Brain microvascular endothelial cell (primary cell): ENCODE measurements at regions not wholly inside any gene's neighbourhood (a gene's known extent, or its start where the extent isn't known, plus 50 kb on each side); places are given as distances from the start of the nearest gene placed in this dataset.

Source experiments
- DNase-seq: peaks from one replicate; pipeline ENCODE4 v3.0.0-alpha.2; 2020
- H3K27ac ChIP-seq: fragments of 250-450 bp; sonication (Bioruptor Pico); 2 replicates; pipeline ENCODE4 v1.5.1; 2020; ENCODE audit warnings: mild to moderate bottlenecking, moderate library complexity
- H3K27me3 ChIP-seq: fragments of 250-450 bp; sonication (Bioruptor Pico); replicated peaks from 2 replicates; pipeline ENCODE4 v1.5.1; 2020; ENCODE audit warnings: mild to moderate bottlenecking
- H3K36me3 ChIP-seq: fragments of 250-450 bp; sonication (Bioruptor Pico); replicated peaks from 2 replicates; pipeline ENCODE4 v1.5.1; 2020; ENCODE audit warnings: mild to moderate bottlenecking
- H3K4me3 ChIP-seq: 2 replicates; pipeline ENCODE4 v1.5.1; 2011; ENCODE audit warnings: low read depth, mild to moderate bottlenecking, control low read depth, low read length, moderate library complexity
- in situ Hi-C: cut with HindIII; loops from 2 replicates; pipeline ENCODE4 v1.10.0; 2017; ENCODE audit warnings: low sequenced_read_pairs, low pct_ligation_motif_present
- TF ChIP-seq, protein P1 (sequence below): IDR thresholded peaks from 2 replicates; pipeline ENCODE4 v1.5.1; 2011; ENCODE audit warnings: low read depth, mild to moderate bottlenecking, moderate library complexity, low read length, control low read depth, inconsistent platforms; ENCODE audit errors: missing control alignments

DNA sequence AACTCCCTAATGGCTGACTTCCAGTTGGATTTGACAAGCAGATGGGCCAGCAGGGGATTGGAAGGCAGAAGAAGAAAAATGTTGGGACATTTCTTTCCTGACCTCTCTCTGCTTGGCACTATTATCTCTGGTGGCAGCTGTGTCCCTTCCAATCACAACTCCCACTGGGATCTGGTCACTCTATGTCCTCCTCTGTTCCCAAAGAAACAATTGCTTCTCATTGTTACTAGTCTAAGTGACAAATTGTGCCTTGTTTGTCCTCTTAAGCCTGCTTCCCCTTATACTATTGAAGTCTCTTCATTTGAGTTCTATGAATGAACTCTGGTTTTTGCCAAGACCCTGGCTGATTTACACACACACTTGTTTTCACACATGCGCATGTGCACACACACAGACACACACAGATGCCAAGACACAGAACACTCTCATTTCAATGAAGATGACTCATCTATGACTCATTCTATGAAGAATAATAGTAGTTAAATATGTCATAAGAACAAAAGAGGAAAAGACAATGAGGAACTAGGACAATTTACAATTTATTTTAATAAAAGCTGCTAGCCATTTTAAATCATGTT, 83.0 kb upstream of the FAR2 start:
- TF ChIP-seq, protein P1, sequence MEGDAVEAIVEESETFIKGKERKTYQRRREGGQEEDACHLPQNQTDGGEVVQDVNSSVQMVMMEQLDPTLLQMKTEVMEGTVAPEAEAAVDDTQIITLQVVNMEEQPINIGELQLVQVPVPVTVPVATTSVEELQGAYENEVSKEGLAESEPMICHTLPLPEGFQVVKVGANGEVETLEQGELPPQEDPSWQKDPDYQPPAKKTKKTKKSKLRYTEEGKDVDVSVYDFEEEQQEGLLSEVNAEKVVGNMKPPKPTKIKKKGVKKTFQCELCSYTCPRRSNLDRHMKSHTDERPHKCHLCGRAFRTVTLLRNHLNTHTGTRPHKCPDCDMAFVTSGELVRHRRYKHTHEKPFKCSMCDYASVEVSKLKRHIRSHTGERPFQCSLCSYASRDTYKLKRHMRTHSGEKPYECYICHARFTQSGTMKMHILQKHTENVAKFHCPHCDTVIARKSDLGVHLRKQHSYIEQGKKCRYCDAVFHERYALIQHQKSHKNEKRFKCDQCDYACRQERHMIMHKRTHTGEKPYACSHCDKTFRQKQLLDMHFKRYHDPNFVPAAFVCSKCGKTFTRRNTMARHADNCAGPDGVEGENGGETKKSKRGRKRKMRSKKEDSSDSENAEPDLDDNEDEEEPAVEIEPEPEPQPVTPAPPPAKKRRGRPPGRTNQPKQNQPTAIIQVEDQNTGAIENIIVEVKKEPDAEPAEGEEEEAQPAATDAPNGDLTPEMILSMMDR: no peak
- H3K36me3 ChIP-seq: no peaks in the 10 kb centered on the region
- H3K4me3 ChIP-seq: no peak overlapping the region
- in situ Hi-C loops: no loop called here
- DNase-seq: peak; percentile 52
- no peaks in the 10 kb centered on the region for H3K27me3 ChIP-seq
- no peak overlapping the region for H3K27ac ChIP-seq

DNA sequence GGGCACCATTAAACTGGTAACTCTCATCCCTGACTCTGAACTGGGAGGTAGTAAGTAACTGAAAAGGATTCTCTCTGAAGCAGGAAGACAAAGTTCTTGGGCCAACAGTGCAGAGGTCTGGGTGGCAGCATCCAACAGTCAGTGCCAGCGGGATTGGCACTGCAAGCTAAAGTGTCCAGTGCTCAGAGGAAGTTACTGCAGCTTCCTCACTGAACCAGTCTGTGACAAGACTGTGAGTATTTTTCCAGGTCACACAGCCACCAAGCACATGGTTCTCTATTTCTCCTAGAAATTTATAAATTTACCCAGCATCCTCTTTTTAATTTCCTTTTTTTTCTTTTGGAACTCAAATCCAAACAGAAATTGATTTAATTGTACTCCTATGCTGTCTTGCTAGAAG, 81.6 kb upstream of the FAR2 start:
- TF ChIP-seq, protein P1: no peak
- Histone ChIP-seq H3K36me3 (no peaks in the 10 kb centered on the region), H3K27me3 (no peaks in the 10 kb centered on the region), H3K4me3 (no peak overlapping the region), H3K27ac (no peak overlapping the region)
- no peak for DNase-seq
- in situ Hi-C loops: no loop called here

DNA sequence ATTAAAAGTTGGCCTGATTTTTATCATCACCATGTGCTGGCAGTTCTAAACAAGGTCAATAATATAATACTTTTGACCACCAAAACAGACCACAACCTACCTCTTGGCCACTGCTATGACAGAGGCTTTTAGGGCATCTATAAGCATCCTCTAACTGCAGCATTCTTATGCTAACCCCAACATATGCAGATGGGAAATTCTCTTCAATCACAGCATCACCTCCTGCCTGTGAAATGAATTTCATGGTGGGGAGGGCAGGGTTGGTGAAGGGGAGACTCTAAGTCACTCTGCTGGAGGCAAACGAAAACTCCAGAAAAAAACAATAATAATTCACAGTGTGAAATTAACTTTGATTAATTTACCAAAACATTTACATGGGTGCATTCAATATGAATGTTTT, 78.8 kb upstream of the FAR2 start:
- TF ChIP-seq, protein P1: no peak
- Histone ChIP-seq H3K4me3 (no peak overlapping the region), H3K36me3 (no peaks in the 10 kb centered on the region), H3K27me3 (no peaks in the 10 kb centered on the region), H3K27ac (no peak overlapping the region)
- DNase-seq: no peak
- in situ Hi-C loops: no loop called here

DNA sequence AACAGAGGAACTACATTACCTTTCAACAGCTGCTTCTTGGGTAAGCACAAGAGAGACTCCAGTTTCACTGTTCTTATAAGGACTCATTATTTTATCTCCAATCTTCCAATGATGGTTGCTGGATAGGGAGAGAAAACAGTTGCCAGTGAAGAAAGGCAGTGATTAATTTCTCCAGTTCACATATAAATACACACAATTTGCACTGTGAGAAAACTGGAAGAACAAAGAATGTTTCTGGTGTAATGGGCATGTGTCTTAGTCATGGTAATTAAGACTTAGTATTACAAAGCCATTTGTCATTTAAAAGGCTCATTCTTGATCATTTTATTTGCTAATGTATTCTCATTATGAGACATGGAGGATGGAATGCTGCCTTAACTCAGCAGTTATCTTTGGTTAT, 78.0 kb upstream of the FAR2 start:
- no peak overlapping the region for H3K27ac ChIP-seq
- no peaks in the 10 kb centered on the region for H3K27me3 ChIP-seq
- no peak for DNase-seq
- TF ChIP-seq, protein P1: no peak
- in situ Hi-C loops: no loop called here
- H3K36me3 ChIP-seq: no peaks in the 10 kb centered on the region
- no peak overlapping the region for H3K4me3 ChIP-seq

DNA sequence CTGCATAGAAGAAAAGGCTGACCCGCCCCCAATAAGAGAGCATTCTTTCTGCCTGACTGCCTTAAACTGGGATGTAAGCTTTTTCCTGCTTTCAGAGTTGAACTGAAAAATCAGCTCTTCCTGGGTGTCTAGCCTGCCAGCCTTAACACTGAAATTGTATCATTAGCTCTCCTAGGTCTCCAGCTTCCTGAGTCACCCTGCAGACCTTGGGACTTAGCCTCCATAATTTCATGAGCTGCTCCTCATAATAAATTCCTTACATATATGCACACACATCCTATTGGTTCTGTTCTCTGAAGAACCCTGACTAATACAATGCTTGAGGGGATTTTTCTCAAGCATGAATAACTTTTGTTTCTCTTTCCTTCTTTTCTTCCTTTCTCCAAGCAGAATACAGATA, 76.4 kb upstream of the FAR2 start:
- in situ Hi-C loops: no loop called here
- H3K36me3 ChIP-seq: no peaks in the 10 kb centered on the region
- no peaks in the 10 kb centered on the region for H3K27me3 ChIP-seq
- TF ChIP-seq, protein P1: no peak
- H3K27ac ChIP-seq: no peak overlapping the region
- no peak for DNase-seq
- H3K4me3 ChIP-seq: no peak overlapping the region

DNA sequence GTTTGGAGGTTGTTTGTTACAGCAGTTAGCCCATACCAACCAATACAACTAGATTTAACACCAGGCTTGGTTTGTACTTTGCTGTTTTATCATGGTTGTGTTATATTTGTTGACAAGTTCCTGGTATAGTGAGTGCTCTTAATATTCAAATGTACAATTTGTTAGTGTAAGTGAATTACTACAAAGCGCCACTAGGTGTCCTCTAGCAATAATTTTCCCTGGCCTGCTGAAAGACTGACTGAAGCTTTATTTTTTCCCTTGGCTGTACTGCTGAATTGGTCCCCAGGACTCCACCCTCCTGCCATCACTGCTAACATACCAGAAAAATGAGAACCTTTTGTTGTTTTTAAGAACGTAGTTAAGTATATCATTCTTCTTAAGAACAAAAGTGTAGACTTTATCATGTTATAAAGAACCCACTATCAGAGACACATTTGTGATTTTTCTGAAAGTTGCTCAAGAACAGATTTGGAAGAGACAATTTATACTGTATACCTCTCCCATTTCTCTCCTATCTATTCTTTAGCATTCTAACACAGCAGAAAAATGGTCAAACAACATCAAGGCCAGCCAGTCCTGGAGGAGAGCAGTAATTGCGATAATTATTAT, 75.3 kb upstream of the FAR2 start:
- TF ChIP-seq, protein P1: peak; percentile 68
- no peaks in the 10 kb centered on the region for H3K27me3 ChIP-seq
- in situ Hi-C loops: no loop called here
- no peak overlapping the region for H3K4me3 ChIP-seq
- no peaks in the 10 kb centered on the region for H3K36me3 ChIP-seq
- H3K27ac ChIP-seq: no peak overlapping the region
- peak; percentile 55 for DNase-seq
